ENCODE measurements at regions not wholly inside any gene's neighbourhood (a gene's known extent, or its start where the extent isn't known, plus 50 kb on each side); places are given as distances from the start of the nearest gene placed in this dataset.

DNA sequence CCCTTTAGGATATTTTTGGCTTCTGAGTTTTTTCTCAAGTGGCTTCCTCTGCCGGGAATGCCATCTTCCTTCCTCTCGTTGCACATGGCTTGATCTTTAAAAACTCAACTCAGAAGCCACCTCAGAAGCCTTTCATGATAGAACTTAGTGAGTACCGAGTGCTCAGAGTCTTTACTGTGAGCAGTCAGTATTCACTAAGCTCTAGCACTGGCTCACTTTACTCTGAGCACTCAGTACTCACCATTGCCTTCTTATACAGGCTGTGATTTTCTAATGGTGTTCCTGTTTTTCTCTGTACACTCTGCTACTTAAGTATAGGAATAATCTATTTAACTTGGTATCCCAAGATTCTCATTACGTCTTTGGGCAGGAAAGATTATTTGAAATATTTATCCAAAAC lies 116.2 kb downstream of the PFDN4 start:
- Histone ChIP-seq H3K9me3 (no peaks in the 10 kb centered on the region), H3K9me2 (no peaks in the 10 kb centered on the region), H3K4me3 (ENCODE audit: low read depth in 2 of 2, low read length in 1 of 2) (no peak overlapping the region), H3K4me2 (no peak overlapping the region), H3K36me3 (replicated peaks in 1 of 2; ENCODE audit: control insufficient read depth in 1 of 2, insufficient read depth in 2 of 2, low read length in 1 of 2) (no peaks in the 10 kb centered on the region), H3K9ac (no peak overlapping the region), H3K27ac (ENCODE audit: low read depth in 2 of 2, low read length in 1 of 2) (peak overlapping the region in 1 of 2 experiments; percentile 31; a peak in 1 of 4 replicates), H3K4me1 (ENCODE audit: control insufficient read depth in 1 of 2, insufficient read depth in 2 of 2, low read depth in 1 of 2, low read length in 1 of 2) (peaks cover 0 to 21% of the 10 kb centered on the region in 2 experiments; a peak in 2 of 4 replicates), H3F3A (replicated peaks; ENCODE audit: insufficient read depth) (peaks cover 23% of the 10 kb centered on the region), H4K20me1 (ENCODE audit: insufficient read depth) (no peaks in the 10 kb centered on the region), H3K79me2 (ENCODE audit: insufficient read depth) (no peaks in the 10 kb centered on the region), H3K27me3 (ENCODE audit: insufficient read depth) (no peaks in the 10 kb centered on the region), H2AFZ (ENCODE audit: low read depth) (0 out of 2 replicates have a peak overlapping the region, but pooled peaks have one; percentile 42)
- ChIA-PET CTCF (no interaction called here), POLR2A (no interaction called here)
- TF ChIP-seq PBX3 (IDR thresholded peaks at IDR 0.05), result no peak
- TF ChIP-seq ELF1 (IDR thresholded peaks at IDR 0.05), result no peak
- TF ChIP-seq NRF1 (IDR thresholded peaks at IDR 0.05; ENCODE audit: low read depth, low read length), result no peak
- no peak for TF ChIP-seq GABPA (IDR thresholded peaks at IDR 0.05; ENCODE audit: low read depth)
- TF ChIP-seq JUND (IDR thresholded peaks at IDR 0.05), result no peak
- no peak for TF ChIP-seq GATA2 (CRISPR knock-in tag; IDR thresholded peaks at IDR 0.05)
- TF ChIP-seq MAX (IDR thresholded peaks at IDR 0.05; ENCODE audit: low read depth), result no peak
- no peak for TF ChIP-seq USF1 (IDR thresholded peaks at IDR 0.05; ENCODE audit: borderline replicate concordance, low read depth)
- TF ChIP-seq EP300 (IDR thresholded peaks at IDR 0.05; ENCODE audit: borderline replicate concordance in 1 of 2, low read depth in 1 of 2, low read length in 1 of 2), result no peak
- no peak for TF ChIP-seq CHD2 (IDR thresholded peaks at IDR 0.05; ENCODE audit: low read length, partially characterized antibody)
- TF ChIP-seq, protein P1, sequence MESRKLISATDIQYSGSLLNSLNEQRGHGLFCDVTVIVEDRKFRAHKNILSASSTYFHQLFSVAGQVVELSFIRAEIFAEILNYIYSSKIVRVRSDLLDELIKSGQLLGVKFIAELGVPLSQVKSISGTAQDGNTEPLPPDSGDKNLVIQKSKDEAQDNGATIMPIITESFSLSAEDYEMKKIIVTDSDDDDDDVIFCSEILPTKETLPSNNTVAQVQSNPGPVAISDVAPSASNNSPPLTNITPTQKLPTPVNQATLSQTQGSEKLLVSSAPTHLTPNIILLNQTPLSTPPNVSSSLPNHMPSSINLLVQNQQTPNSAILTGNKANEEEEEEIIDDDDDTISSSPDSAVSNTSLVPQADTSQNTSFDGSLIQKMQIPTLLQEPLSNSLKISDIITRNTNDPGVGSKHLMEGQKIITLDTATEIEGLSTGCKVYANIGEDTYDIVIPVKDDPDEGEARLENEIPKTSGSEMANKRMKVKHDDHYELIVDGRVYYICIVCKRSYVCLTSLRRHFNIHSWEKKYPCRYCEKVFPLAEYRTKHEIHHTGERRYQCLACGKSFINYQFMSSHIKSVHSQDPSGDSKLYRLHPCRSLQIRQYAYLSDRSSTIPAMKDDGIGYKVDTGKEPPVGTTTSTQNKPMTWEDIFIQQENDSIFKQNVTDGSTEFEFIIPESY (IDR thresholded peaks at IDR 0.05; ENCODE audit: borderline replicate concordance, low read depth), result no peak
- TF ChIP-seq YY1 (IDR thresholded peaks at IDR 0.05; ENCODE audit: low read depth), result no peak
- TF ChIP-seq MXI1 (IDR thresholded peaks at IDR 0.05; ENCODE audit: low read depth, low read length), result no peak
- TF ChIP-seq CTCF (IDR thresholded peaks at IDR 0.05), result no peak
- no peak for TF ChIP-seq POLR2AphosphoS5 (IDR thresholded peaks at IDR 0.05; ENCODE audit: low read depth, low read length)
- no peak for TF ChIP-seq RCOR1 (IDR thresholded peaks at IDR 0.05; ENCODE audit: low read length)
- TF ChIP-seq USF2 (IDR thresholded peaks at IDR 0.05; ENCODE audit: borderline replicate concordance, low read depth, low read length), result no peak
- DNase-seq, result no peak
- 30% methylated on average over 4 of the region's 4 CpGs for WGBS (ENCODE audit: low lambda C conversion rate)

Data from SK-N-SH (cell line).